ENCODE measurements at regions not wholly inside any gene's neighbourhood (a gene's known extent, or its start where the extent isn't known, plus 50 kb on each side); places are given as distances from the start of the nearest gene placed in this dataset.
"Not testable (repeated sequence)": the region's sequence is repeated elsewhere in the genome, so short reads cannot be mapped to it uniquely, and the experiment has no call there.

GRCh38 chr1:184194236-184194635 is 142.7 kb downstream of the TSEN15 start:
- no peak overlapping the region for H3K14ac ChIP-seq (ENCODE audit: insufficient read depth, low read length)
- H2AFZ ChIP-seq (ENCODE audit: low read length) = no peak overlapping the region
- no peak overlapping the region for H4K5ac ChIP-seq (ENCODE audit: insufficient read length, low read depth, low read length)
- H2BK12ac ChIP-seq (ENCODE audit: insufficient read length, low read depth, low read length) = no peak overlapping the region
- no peak overlapping the region for H2BK5ac ChIP-seq (ENCODE audit: insufficient read length, low read length)
- WGBS (ENCODE audit: extremely low coverage, insufficient read length, low lambda C conversion rate) = no CpG with 5 or more reads among the region's 2 CpGs
- no peak overlapping the region for H3K4me2 ChIP-seq (ENCODE audit: insufficient read depth, insufficient read length, low read length)
- TF ChIP-seq CTCF (conservative IDR thresholded peaks at IDR 0.05) = no peak
- no peaks in the 10 kb centered on the region for H3K23me2 ChIP-seq (ENCODE audit: insufficient read length, low read depth, low read length, poor library complexity, severe bottlenecking)
- no peaks in the 10 kb centered on the region for H3K4me1 ChIP-seq (ENCODE audit: insufficient read depth, low read length)
- Mint-ChIP-seq H3K27ac (no peak overlapping the region), H3K4me1 (peaks cover 3 to 17% of the 10 kb centered on the region in 2 experiments; a peak in 3 of 4 replicates), H3K36me3 (ENCODE audit: insufficient read depth in 1 of 3, low read depth in 3 of 3) (no peaks in the 10 kb centered on the region), H3K27me3 (ENCODE audit: low read depth) (no peaks in the 10 kb centered on the region), H3K4me3 (no peak overlapping the region), H3K9me3 (peaks cover 0 to 3% of the 10 kb centered on the region in 2 experiments; a peak in 3 of 5 replicates)
- H2BK15ac ChIP-seq (ENCODE audit: low read depth, low read length) = no peak overlapping the region
- no peak overlapping the region for H3T11ph ChIP-seq (ENCODE audit: low read length)
- no peak overlapping the region for H4K8ac ChIP-seq (replicated peaks; ENCODE audit: insufficient read length, low read depth, low read length)
- H4K20me1 ChIP-seq (ENCODE audit: control insufficient read depth, insufficient read depth, insufficient read length) = no peaks in the 10 kb centered on the region
- H3K79me1 ChIP-seq (ENCODE audit: insufficient read depth, low read depth, low read length, poor library complexity, severe bottlenecking) = no peaks in the 10 kb centered on the region
- no peak overlapping the region for H3K18ac ChIP-seq (ENCODE audit: insufficient read length, low read depth, low read length)
- peak overlapping the region; percentile 36 for H2AK5ac ChIP-seq (ENCODE audit: insufficient read length, low read length)
- H3K27ac ChIP-seq (ENCODE audit: insufficient read length, low read depth, low read length) = no peak overlapping the region
- no peak overlapping the region for H3K23ac ChIP-seq (ENCODE audit: insufficient read length, low read depth, low read length)
- no peaks in the 10 kb centered on the region for H3K9me3 ChIP-seq (ENCODE audit: control insufficient read depth, low read depth, low read length)
- H3K79me2 ChIP-seq (ENCODE audit: insufficient read depth, low read length) = no peaks in the 10 kb centered on the region
- no peak overlapping the region for H3K9ac ChIP-seq (ENCODE audit: extremely low read depth, insufficient read length, low read length)
- no peaks in the 10 kb centered on the region for H3K27me3 ChIP-seq (ENCODE audit: insufficient read depth, low read length)
- H3K56ac ChIP-seq (ENCODE audit: insufficient read length, low read depth, low read length) = no peak overlapping the region
- no peak overlapping the region for H4K91ac ChIP-seq (ENCODE audit: insufficient read length, low read depth, low read length)
- no peak overlapping the region for H2BK20ac ChIP-seq (ENCODE audit: low read depth, low read length, poor library complexity, severe bottlenecking)
- no peak overlapping the region for H3K4ac ChIP-seq (ENCODE audit: low read depth, low read length)
- no peak for DNase-seq
- no peak overlapping the region for H2BK120ac ChIP-seq (ENCODE audit: low read depth, low read length, poor library complexity, severe bottlenecking)

- H3K4me1 ChIP-seq (ENCODE audit: insufficient read depth, low read length); H4K8ac ChIP-seq (replicated peaks; ENCODE audit: insufficient read length, low read depth, low read length); H2BK12ac ChIP-seq (ENCODE audit: insufficient read length, low read depth, low read length); H2BK15ac ChIP-seq (ENCODE audit: low read depth, low read length); H3T11ph ChIP-seq (ENCODE audit: low read length); H3K79me1 ChIP-seq (ENCODE audit: insufficient read depth, low read depth, low read length, poor library complexity, severe bottlenecking); H3K27me3 Mint-ChIP-seq (ENCODE audit: low read depth); H2BK120ac ChIP-seq (ENCODE audit: low read depth, low read length, poor library complexity, severe bottlenecking); H3K23me2 ChIP-seq (ENCODE audit: insufficient read length, low read depth, low read length, poor library complexity, severe bottlenecking); H3K27ac Mint-ChIP-seq; DNase-seq; H3K56ac ChIP-seq (ENCODE audit: insufficient read length, low read depth, low read length); H3K23ac ChIP-seq (ENCODE audit: insufficient read length, low read depth, low read length); H3K4me3 Mint-ChIP-seq; H3K4ac ChIP-seq (ENCODE audit: low read depth, low read length); H3K9me3 ChIP-seq (ENCODE audit: control insufficient read depth, low read depth, low read length); H3K14ac ChIP-seq (ENCODE audit: insufficient read depth, low read length); H2AK5ac ChIP-seq (ENCODE audit: insufficient read length, low read length); H2BK20ac ChIP-seq (ENCODE audit: low read depth, low read length, poor library complexity, severe bottlenecking); H2BK5ac ChIP-seq (ENCODE audit: insufficient read length, low read length); H3K18ac ChIP-seq (ENCODE audit: insufficient read length, low read depth, low read length); H3K79me2 ChIP-seq (ENCODE audit: insufficient read depth, low read length); H4K5ac ChIP-seq (ENCODE audit: insufficient read length, low read depth, low read length); H3K9me3 Mint-ChIP-seq; H4K91ac ChIP-seq (ENCODE audit: insufficient read length, low read depth, low read length); H4K20me1 ChIP-seq (ENCODE audit: control insufficient read depth, insufficient read depth, insufficient read length); H2AFZ ChIP-seq (ENCODE audit: low read length); H3K27me3 ChIP-seq (ENCODE audit: insufficient read depth, low read length); H3K4me2 ChIP-seq (ENCODE audit: insufficient read depth, insufficient read length, low read length); H3K36me3 Mint-ChIP-seq (ENCODE audit: insufficient read depth in 1 of 3, low read depth in 3 of 3); H3K9ac ChIP-seq (ENCODE audit: extremely low read depth, insufficient read length, low read length); H3K27ac ChIP-seq (ENCODE audit: insufficient read length, low read depth, low read length): not testable (repeated sequence)
- H3K4me1 Mint-ChIP-seq = peaks cover 3 to 16% of the 10 kb centered on the region in 2 experiments; a peak in 3 of 4 replicates
- WGBS (ENCODE audit: extremely low coverage, insufficient read length, low lambda C conversion rate) = no CpG with 5 or more reads among the region's 2 CpGs
These were observed 144.2 kb downstream of the TSEN15 start for GRCh38 chr1:184195722-184196121.
